ENCODE measurements at regions not wholly inside any gene's neighbourhood (a gene's known extent, or its start where the extent isn't known, plus 50 kb on each side); places are given as distances from the start of the nearest gene placed in this dataset.

GRCh38 chr3:87625876-87626275, 349.5 kb upstream of the POU1F1 start:
- TF ChIP-seq KLF10 (tag by site-specific recombination; IDR thresholded peaks at IDR 0.05), result no peak
- TF ChIP-seq, protein P1, sequence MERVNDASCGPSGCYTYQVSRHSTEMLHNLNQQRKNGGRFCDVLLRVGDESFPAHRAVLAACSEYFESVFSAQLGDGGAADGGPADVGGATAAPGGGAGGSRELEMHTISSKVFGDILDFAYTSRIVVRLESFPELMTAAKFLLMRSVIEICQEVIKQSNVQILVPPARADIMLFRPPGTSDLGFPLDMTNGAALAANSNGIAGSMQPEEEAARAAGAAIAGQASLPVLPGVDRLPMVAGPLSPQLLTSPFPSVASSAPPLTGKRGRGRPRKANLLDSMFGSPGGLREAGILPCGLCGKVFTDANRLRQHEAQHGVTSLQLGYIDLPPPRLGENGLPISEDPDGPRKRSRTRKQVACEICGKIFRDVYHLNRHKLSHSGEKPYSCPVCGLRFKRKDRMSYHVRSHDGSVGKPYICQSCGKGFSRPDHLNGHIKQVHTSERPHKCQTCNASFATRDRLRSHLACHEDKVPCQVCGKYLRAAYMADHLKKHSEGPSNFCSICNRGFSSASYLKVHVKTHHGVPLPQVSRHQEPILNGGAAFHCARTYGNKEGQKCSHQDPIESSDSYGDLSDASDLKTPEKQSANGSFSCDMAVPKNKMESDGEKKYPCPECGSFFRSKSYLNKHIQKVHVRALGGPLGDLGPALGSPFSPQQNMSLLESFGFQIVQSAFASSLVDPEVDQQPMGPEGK (tag by site-specific recombination; IDR thresholded peaks at IDR 0.05), result no peak
- TF ChIP-seq, protein P2, sequence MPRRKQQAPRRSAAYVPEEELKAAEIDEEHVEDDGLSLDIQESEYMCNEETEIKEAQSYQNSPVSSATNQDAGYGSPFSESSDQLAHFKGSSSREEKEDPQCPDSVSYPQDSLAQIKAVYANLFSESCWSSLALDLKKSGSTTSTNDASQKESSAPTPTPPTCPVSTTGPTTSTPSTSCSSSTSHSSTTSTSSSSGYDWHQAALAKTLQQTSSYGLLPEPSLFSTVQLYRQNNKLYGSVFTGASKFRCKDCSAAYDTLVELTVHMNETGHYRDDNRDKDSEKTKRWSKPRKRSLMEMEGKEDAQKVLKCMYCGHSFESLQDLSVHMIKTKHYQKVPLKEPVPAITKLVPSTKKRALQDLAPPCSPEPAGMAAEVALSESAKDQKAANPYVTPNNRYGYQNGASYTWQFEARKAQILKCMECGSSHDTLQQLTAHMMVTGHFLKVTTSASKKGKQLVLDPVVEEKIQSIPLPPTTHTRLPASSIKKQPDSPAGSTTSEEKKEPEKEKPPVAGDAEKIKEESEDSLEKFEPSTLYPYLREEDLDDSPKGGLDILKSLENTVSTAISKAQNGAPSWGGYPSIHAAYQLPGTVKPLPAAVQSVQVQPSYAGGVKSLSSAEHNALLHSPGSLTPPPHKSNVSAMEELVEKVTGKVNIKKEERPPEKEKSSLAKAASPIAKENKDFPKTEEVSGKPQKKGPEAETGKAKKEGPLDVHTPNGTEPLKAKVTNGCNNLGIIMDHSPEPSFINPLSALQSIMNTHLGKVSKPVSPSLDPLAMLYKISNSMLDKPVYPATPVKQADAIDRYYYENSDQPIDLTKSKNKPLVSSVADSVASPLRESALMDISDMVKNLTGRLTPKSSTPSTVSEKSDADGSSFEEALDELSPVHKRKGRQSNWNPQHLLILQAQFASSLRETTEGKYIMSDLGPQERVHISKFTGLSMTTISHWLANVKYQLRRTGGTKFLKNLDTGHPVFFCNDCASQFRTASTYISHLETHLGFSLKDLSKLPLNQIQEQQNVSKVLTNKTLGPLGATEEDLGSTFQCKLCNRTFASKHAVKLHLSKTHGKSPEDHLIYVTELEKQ (tag by site-specific recombination; IDR thresholded peaks at IDR 0.05; ENCODE audit: borderline replicate concordance), result no peak
- TF ChIP-seq, protein P3, sequence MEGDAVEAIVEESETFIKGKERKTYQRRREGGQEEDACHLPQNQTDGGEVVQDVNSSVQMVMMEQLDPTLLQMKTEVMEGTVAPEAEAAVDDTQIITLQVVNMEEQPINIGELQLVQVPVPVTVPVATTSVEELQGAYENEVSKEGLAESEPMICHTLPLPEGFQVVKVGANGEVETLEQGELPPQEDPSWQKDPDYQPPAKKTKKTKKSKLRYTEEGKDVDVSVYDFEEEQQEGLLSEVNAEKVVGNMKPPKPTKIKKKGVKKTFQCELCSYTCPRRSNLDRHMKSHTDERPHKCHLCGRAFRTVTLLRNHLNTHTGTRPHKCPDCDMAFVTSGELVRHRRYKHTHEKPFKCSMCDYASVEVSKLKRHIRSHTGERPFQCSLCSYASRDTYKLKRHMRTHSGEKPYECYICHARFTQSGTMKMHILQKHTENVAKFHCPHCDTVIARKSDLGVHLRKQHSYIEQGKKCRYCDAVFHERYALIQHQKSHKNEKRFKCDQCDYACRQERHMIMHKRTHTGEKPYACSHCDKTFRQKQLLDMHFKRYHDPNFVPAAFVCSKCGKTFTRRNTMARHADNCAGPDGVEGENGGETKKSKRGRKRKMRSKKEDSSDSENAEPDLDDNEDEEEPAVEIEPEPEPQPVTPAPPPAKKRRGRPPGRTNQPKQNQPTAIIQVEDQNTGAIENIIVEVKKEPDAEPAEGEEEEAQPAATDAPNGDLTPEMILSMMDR (tag by site-specific recombination; IDR thresholded peaks at IDR 0.05), result no peak
- no peak for TF ChIP-seq ZNF184 (tag by site-specific recombination; IDR thresholded peaks at IDR 0.05)
- no peak for TF ChIP-seq ZNF639 (tag by site-specific recombination; IDR thresholded peaks at IDR 0.05)
- TF ChIP-seq, protein P4, sequence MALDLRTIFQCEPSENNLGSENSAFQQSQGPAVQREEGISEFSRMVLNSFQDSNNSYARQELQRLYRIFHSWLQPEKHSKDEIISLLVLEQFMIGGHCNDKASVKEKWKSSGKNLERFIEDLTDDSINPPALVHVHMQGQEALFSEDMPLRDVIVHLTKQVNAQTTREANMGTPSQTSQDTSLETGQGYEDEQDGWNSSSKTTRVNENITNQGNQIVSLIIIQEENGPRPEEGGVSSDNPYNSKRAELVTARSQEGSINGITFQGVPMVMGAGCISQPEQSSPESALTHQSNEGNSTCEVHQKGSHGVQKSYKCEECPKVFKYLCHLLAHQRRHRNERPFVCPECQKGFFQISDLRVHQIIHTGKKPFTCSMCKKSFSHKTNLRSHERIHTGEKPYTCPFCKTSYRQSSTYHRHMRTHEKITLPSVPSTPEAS (tag by site-specific recombination; IDR thresholded peaks at IDR 0.05), result no peak
- TF ChIP-seq ZNF211 (tag by site-specific recombination; IDR thresholded peaks at IDR 0.05; ENCODE audit: low read depth), result no peak
- TF ChIP-seq ZNF335 (tag by site-specific recombination; conservative IDR thresholded peaks at IDR 0.05), result no peak

Measured in HEK293 (cell line).